ENCODE measurements at regions not wholly inside any gene's neighbourhood (a gene's known extent, or its start where the extent isn't known, plus 50 kb on each side); places are given as distances from the start of the nearest gene placed in this dataset.

DNA sequence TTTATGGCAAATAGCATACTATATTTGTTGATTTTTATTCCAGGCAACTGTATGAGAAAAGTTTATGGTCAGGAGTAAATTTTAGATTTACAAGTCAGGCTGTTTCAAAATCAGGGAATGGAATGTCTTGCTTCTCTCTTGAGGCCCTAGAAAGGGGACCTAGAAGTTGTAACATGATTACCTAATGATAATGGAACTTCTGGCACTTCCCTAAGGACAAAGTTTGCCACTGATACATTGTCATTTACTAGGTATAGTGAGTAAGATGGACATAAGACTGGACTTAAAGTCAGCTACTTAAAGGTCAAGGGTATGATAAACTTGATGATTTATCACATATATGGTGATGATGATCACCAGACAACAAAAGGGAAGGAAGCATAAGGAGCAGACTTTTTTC, 103.3 kb upstream of the VRK2 start:
- DNase-seq (ENCODE audit: low spot score): peak; percentile 34

DNA sequence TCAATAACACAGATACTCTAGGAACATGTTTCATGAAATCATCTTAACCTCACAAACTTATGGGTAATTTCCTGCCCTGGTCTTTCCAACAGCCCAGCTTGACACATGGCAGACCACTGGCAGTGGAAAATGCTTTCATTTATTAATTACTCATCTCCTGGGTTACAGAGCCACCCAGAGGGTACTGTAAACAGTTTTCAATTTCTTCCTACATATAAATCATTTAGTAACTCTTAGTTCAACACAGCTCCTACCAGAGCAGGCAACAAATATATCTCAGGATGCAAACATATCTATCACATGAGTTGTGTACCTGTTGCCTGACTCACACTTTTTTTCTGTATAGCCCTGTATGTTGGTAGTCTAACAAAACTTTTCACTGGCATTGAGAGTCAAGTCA, 99.2 kb upstream of the VRK2 start:
- DNase-seq (ENCODE audit: low spot score): no peak

DNA sequence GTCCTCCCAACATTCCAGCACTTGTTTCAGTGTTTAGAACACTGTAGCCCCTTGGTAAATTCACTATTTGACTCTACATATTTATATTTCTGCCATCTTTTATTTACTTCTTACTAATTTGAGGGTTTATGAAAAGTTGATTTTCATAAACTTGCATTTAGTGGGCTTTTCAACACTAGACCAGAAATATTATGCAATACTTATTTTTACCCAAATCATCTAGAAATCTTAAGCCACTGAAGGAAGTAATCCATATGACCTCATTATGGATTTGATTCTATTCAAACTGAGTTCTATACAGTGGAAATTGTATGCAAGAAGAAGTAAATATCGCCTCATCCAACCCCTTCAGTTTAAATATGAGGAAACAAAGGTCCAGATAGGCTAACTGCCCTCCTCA, 92.6 kb upstream of the VRK2 start:
- no peak for DNase-seq (ENCODE audit: low spot score)

DNA sequence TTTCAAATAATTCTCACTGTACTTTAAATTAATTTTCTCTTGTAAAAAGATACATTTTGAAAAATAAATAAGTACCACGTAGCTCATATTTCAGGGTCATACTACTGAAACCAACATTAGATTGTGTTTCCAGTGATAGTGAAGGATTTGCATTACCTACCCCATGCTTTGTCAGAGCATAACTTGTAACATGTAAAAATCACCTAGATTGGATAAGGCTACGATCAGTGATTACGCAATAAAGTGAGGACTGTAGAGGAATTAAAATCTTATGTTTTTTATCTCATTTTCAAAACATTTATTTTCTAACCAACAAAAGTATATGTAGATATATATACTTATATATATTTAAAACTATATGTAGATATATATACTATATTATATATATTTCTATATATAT, 89.4 kb upstream of the VRK2 start:
- no peak for DNase-seq (ENCODE audit: low spot score)

DNA sequence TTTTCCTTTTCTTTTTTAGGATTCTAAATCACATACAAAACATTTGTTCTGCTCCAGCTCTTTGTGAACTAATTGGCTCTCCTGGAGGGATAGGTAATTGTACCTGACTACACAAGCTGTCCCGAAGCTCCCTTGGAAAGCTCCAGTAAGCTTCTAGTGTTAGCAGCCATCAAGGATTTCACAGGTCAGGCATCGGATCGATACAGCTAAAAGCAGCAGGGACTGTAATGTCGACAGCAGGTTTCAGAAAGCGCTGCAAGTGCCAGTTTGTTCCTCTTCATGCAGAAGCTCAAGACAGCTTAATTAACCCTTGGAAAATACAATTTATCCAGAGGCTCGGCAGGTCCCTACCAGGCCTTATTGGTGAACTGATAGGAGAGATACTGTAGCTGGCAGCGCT, 87.2 kb upstream of the VRK2 start:
- no peak for DNase-seq (ENCODE audit: low spot score)

DNA sequence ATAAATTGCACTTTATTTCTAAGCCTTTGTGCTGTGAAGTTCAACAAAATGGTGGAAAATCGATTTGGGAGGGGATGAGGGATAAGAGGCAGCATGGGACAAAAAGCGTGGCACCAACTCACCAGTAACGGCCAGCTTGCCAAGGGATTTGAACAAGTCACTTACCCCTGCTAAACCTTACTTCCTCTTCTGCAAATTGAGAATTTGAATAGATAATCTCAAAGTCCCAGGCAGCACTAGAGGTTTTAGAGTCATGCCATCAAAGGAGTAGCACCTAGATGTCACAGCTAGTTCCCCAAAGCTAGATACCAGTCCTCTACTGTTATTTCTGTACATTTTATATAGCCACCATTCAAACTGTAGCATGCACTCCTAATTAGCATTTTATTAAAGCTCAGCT, 83.7 kb upstream of the VRK2 start:
- no peak for DNase-seq (ENCODE audit: low spot score)

DNA sequence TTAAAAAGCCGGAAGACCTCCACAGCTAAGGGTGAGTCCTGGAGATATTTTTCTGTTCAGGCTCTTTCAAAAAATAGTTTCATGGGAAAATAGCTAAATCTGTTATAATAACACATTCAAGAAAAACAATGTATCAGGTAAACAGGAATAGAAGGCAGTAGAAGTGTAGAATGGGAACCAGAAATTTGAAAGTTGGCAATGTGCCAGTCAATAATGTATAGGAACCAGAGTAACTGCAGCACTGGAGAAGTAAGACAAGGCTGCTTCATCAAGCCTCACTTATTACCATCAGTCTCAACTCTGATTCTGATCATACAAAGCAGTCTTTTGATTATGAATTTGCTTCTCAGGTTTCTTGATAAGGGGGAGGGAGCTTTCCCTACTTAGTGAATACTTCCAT, 81.4 kb upstream of the VRK2 start:
- DNase-seq (ENCODE audit: low spot score): no peak

DNA sequence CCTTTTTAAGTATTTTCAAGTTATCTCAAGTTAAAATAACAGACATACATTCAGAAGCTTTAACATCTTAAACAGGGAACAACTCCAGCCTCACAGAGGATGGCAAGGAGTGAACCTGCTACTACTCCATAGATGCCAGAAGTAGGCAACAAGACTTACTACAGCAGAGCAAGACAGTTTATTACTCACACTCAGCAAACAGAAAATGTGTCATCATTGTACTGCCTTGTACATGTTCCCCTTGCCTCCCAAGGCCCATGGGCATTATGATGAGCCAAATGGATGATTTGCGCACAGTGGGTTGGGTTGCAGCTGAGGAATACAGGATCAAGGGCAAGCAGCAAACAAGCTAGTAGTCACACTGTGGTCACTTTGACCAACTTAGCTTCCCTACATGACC, 80.6 kb upstream of the VRK2 start:
- DNase-seq (ENCODE audit: low spot score): no peak

DNA sequence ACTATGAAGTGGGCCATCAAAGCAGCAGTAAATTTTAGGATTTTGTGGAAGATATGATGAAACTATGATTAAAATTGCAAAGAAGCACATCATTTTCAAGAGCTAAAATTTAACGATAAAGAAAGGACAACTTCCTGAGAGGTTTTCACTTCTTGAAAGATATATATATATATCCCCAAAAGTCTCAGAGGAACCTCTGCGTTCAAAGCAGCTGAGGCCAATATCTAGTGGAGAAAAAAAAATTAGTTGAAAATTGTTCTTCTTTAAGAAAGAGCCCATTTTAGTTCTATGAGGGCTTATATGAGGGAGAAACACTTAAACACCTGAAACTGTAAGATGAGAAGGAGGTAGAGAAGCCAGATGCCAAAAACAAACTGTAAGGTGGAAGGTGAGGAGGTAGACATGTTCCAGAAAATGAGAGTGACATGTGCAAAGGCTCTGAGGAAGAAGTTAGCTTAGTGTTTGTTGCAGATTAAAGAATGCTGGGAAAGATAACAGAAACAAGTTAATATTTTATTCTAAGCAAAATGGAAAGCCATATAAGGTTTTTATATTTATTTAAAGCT, 72.9 kb upstream of the VRK2 start:
- no peak for DNase-seq (ENCODE audit: low spot score)

DNA sequence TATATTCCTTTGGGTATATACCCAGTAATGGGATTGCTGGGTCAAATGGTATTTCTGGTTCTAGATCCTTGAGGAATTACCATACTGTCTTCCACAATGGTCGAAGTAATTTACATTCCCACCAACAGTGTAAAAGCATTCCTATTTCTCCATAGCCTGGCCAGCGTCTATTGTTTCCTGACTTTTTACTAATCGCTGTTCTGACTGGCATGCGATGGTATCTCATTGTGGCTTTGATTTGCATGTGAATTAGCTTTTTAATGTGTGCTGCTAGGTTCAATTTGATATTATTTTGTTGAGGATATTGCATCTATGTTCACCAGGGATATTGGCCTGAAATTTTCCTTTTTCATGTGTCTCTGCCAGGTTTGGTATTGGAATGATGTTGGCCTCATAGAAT, 67.4 kb upstream of the VRK2 start:
- no peak for DNase-seq (ENCODE audit: low spot score)

DNA sequence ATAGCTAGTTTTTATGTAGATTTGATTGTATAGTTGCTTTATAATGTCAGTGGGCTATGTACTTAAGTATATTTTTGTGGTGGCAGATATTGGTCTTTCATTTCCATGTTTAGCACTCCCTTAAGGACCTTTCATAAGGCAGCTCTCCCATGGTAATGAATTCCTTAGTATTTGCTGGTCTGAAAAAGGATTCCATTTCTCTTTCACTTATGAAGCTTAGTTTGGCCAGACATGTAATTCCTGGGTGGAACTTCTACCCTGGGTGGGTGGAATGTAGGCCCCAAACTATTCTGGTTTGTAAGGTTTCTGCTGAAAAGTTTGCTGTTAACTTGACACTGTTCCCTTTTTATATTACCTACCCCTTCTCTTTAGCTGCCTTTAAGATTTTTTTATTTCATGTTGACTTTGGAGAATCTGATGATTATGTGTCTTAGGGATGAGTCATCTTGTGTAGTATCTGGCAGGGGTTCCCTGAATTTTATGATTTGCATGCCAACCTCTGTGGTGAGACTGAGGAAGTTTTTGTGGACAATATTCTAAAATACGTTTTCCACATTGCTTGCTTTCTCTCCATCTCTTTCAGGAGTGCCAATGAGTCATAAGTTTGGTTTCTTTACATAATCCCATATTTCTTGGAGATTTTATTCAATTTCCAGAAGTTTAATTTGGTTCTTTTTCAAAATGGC, 65.4 kb upstream of the VRK2 start:
- peak; percentile 51 for DNase-seq (ENCODE audit: low spot score)

DNA sequence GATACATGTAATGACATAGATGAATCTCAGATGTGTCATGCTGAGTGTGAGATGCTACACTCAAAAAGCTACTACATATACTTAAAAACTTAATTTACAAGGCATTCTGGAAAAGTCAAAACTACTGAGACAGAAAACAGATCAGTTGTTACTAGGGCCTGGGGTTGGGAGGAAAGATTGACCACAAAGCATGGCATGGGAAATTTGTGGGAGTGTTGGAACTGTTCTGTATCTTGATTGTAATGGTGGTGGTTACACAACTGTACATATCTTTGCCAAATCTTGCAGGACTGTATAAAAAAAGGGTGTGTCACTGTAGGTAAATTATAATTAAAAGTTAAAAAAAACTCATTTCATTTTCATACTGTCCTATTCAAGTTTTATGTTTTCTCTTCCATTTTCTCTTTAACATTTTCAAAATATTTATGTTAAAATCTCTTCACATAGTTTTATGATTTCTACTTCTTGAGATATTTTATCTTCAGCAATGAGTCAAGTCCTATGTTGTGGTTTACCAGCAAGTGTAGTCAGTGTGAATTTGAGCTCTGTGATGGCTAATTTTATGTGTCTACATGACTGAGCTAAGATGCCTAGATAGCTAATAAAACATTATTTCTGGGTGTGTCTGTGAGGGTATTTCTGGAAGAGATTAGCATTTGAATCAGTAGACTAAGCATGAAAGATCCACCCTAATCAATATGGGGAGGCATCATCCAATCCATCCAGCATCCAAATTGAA, 58.6 kb upstream of the VRK2 start:
- peak; percentile 12 for DNase-seq (ENCODE audit: low spot score)

DNA sequence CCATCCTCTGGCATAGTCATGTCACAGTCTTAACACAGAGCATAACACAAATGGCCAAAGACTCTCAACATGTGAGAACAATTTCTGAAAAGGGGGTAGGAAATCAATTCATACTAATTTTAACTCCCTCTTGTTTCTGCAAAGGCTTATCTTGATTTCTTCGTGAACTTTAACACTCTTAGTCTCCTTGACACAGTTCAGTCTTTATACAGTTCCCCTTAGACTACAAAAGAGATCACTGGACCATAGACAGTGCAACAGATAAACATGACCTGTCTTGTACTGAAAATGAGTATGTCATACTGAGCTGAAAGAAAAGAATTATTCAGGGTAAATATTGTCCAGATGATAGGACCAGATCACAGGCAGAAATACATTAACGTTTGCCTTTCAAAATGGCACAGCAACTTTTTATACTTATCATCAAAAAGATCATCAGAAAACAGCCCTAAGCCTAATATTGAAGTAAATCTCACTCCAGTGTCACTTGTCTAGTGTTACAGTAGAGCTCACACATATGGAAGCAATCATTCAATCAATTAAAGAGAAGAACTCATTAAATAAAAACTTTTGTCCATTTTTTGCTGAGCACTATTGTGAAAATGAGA, 56.4 kb upstream of the VRK2 start:
- DNase-seq (ENCODE audit: low spot score): no peak
